Central memory CD8-positive, alpha-beta T cell (primary cell): ENCODE measurements at regions not wholly inside any gene's neighbourhood (a gene's known extent, or its start where the extent isn't known, plus 50 kb on each side); places are given as distances from the start of the nearest gene placed in this dataset.

ENCODE experiments used
- ATAC-seq: fragments of 150-1000 bp; cut with Tn5 transposase; replicated peaks from 2 replicates; pipeline ENCODE4 v1.10.0; 2022; ENCODE audit warnings: mild to moderate bottlenecking, moderate FRiP score, moderate number of reproducible peaks; ENCODE audit not compliant: poor library complexity, severe bottlenecking; ENCODE audit errors: extremely low read depth
- DNase-seq, 2 donors: peaks; one replicate each; pipeline ENCODE4 v3.0.0; 2021; ENCODE audit warnings: low spot score in 2 of 2
- H3K27ac Mint-ChIP-seq: one replicate; pipeline ENCODE4 v1.8.0; 2022; ENCODE audit warnings: low read depth, mild to moderate bottlenecking, moderate library complexity, mixed read lengths
- H3K27me3 Mint-ChIP-seq: one replicate; pipeline ENCODE4 v1.8.0; 2022; ENCODE audit warnings: mixed read lengths
- H3K36me3 Mint-ChIP-seq: one replicate; pipeline ENCODE4 v1.8.0; 2022; ENCODE audit warnings: mild to moderate bottlenecking, moderate library complexity, mixed read lengths; ENCODE audit not compliant: insufficient read depth
- H3K4me1 Mint-ChIP-seq: one replicate; pipeline ENCODE4 v1.8.0; 2022; ENCODE audit warnings: mixed read lengths
- H3K4me3 Mint-ChIP-seq: one replicate; pipeline ENCODE4 v1.8.0; 2022; ENCODE audit warnings: mild to moderate bottlenecking, moderate library complexity, mixed read lengths
- H3K9me3 Mint-ChIP-seq: one replicate; pipeline ENCODE4 v1.8.0; 2022; ENCODE audit warnings: mixed read lengths

DNA sequence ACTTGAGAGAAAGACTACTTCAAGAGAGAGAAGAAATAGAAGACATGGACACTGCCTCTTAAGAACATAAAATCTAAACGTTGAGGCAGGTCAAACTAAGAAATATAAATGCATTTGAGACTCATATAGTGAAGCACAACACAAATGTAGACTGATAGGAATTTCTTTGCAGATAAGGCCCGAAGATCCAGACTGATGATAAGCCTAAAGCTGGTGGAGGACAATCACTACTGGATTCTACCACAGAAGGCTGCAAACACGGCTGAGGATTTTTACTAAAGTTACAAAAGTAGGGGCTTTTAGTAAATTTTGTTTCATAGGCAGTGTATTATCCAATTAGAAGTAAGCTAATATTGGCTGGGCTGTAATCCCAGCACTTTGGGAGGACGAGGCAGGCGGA, 278.3 kb downstream of the RAP2B start:
- Mint-ChIP-seq H3K9me3 (no peaks in the 10 kb centered on the region), H3K27me3 (no peaks in the 10 kb centered on the region), H3K4me1 (peaks cover 10% of the 10 kb centered on the region), H3K36me3 (peaks cover 2% of the 10 kb centered on the region), H3K27ac (no peak overlapping the region), H3K4me3 (no peak overlapping the region)
- DNase-seq (no peak), ATAC-seq (no peak)

DNA sequence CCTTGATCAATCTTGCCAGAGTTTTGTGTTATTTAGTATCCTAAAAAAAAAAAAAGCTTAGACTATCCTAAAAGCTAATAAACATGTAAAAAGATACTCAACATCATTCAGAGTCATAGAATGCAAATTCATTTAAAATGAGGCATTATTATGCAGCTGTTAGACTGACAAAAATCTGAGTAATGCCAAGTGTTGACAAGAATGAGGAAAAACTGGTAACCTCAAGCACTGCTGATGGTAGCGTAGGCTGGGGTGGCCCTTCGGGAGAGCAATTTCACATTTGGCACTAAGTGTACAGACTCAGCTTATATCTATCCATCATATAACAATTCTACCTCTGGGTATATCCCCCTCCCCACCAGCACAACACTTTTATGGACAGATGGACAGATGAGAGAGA, 280.4 kb downstream of the RAP2B start:
- Mint-ChIP-seq H3K27ac (no peak overlapping the region), H3K4me3 (no peak overlapping the region), H3K27me3 (no peaks in the 10 kb centered on the region), H3K9me3 (no peaks in the 10 kb centered on the region), H3K36me3 (peaks cover 2% of the 10 kb centered on the region), H3K4me1 (peaks cover 10% of the 10 kb centered on the region)
- ATAC-seq (no peak), DNase-seq (no peak)

DNA sequence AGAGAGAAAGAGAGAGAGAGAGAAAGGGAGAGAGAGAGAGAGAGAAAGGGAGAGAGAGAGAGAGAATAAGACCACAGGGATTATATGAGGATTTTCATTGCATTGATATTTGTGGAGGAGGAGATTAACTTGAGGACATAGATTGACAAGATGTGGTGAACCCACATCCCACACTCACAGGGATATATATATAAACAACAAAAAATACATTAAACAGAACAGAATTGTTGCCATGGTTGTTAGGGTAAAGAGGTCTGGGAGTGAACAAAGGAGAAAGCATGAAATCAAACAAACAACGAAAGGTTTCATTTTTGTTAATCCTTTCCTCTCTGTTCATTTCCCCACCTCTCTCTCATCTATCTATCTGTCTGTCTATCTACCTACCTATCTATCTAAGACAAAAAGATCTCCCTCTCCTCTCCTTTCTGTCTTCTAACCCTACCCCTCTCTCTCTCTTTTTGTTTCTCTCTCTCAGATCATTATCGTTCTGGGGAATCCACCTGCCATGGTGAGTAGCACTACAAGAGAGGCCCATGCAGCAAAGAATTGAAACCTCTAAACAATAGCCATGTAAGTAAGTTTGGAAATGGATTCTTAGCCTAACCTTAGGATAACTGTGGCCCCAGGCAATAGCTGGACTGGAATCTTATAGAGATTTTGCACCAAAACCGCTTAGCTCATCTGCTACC, 280.9 kb downstream of the RAP2B start:
- H3K36me3 Mint-ChIP-seq: peaks cover 2% of the 10 kb centered on the region
- ATAC-seq (no peak), DNase-seq (no peak)
- peaks cover 9% of the 10 kb centered on the region for H3K4me1 Mint-ChIP-seq
- peak overlapping the region; percentile 0 for H3K27ac Mint-ChIP-seq
- no peak overlapping the region for H3K4me3 Mint-ChIP-seq
- H3K27me3 Mint-ChIP-seq: no peaks in the 10 kb centered on the region
- H3K9me3 Mint-ChIP-seq: no peaks in the 10 kb centered on the region

DNA sequence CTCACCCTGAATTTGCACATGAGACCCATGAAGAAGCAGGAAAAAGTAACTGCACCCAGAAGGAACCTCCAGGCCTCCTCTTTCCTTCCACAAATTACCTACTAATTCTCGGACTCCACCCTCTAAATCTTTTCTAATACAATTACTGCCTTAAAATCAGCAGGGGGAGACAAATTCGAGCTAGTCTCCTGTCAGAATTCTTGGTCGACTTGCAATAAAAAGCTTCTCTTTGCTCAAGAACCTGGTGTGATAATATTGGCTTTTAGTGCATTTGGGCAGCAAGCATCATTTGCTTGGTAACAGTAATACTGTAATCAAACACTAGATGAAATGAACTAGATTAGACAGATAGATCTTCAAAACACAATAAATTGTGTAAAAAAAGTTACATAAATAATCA, 281.9 kb downstream of the RAP2B start:
- no peak overlapping the region for H3K4me3 Mint-ChIP-seq
- peaks cover 6% of the 10 kb centered on the region for H3K4me1 Mint-ChIP-seq
- no peaks in the 10 kb centered on the region for H3K9me3 Mint-ChIP-seq
- H3K36me3 Mint-ChIP-seq: peaks cover 3% of the 10 kb centered on the region
- ATAC-seq: no peak
- no peak for DNase-seq
- no peak overlapping the region for H3K27ac Mint-ChIP-seq
- H3K27me3 Mint-ChIP-seq: no peaks in the 10 kb centered on the region

DNA sequence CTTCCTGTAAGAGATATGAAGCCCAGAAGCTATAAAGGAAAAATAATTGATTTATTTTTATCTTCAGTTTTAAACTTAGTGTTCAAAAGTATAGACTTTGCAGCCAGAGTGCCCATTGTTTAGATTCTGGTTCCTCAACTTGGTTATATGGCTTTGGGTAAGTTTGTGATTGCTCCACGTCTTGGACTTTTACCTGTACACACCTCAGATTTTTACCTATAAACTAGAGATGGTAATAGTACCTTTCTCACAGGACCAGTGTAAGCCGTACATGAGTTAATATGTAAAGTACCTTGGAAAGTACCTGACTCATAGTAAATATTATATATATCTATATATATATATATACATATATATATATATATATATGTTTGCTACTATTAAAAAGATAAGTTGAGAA, 283.8 kb downstream of the RAP2B start:
- H3K27ac Mint-ChIP-seq: no peak overlapping the region
- H3K4me1 Mint-ChIP-seq: peaks cover 6% of the 10 kb centered on the region
- no peak for ATAC-seq
- no peak overlapping the region for H3K4me3 Mint-ChIP-seq
- H3K36me3 Mint-ChIP-seq: peaks cover 2% of the 10 kb centered on the region
- no peaks in the 10 kb centered on the region for H3K9me3 Mint-ChIP-seq
- no peaks in the 10 kb centered on the region for H3K27me3 Mint-ChIP-seq
- DNase-seq: no peak

DNA sequence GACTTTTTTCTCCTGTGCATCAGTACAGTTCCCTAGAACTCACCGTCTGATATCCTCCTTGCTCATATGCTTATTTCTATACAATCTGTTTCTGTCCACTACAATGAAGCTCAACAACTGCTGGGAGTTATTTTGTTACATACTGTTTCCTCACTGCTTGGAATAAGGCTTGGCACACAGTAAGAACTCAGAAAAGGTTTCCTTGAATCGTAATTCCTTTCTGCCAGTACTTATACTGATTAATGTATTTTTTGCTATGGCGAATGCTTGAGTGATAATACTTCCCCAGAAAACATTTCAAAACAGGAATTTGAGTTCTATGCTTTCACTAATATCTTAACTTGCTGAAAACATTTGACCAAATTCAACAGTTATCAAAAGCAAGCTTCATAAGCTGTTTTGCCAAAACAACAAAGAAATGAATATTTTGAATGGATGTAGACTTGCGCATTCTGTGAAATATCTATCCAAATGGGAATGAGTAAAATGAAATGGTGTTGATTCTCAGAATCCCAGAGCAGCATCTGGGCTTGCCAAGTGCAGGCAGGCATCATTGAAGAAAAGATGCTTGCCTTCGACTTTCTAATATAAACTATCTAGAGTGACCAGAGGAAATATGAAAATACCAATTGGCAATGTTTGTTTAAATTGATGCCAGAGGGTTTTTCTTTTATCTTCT, 286.3 kb downstream of the RAP2B start:
- H3K27me3 Mint-ChIP-seq: no peaks in the 10 kb centered on the region
- H3K4me3 Mint-ChIP-seq: no peak overlapping the region
- H3K27ac Mint-ChIP-seq: no peak overlapping the region
- DNase-seq: no peak
- no peak for ATAC-seq
- H3K4me1 Mint-ChIP-seq: peaks cover 9% of the 10 kb centered on the region
- no peaks in the 10 kb centered on the region for H3K9me3 Mint-ChIP-seq
- H3K36me3 Mint-ChIP-seq: peaks cover 2% of the 10 kb centered on the region

DNA sequence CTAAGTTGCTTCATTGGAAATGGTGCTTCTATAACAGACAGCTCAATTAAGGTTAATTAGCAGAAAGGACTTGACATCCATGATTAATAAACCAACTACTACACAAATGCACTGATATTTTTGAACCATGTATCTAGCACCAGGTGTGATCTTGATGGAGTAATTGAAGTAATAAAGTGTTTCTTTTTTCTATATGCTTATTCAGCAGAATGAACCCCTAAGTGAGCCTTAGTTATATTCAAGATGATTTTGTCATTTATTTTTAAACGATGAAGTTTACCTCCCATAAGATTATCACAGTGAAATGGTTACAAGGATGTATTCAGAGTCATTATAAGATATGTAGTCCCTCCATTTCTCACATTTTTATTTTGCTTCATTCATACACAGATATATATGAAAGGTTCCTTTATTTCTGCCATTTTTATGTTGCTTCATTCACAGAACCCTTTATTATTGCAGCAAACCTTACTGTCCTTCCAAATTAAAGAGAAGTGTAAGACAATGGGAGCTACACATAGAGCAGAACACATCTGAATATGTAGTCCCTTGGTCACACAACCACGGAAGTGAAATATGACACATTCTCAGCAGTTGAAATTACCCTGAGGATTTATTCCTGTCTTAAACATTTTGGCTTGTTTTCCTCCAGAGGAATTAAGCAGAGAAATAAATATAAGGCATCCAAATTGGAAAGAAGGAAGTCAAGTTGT, 295.0 kb downstream of the RAP2B start:
- DNase-seq (no peak), ATAC-seq (no peak)
- Mint-ChIP-seq H3K27me3 (no peaks in the 10 kb centered on the region), H3K27ac (no peak overlapping the region), H3K36me3 (no peaks in the 10 kb centered on the region), H3K4me1 (peaks cover 4% of the 10 kb centered on the region), H3K9me3 (no peaks in the 10 kb centered on the region), H3K4me3 (no peak overlapping the region)

DNA sequence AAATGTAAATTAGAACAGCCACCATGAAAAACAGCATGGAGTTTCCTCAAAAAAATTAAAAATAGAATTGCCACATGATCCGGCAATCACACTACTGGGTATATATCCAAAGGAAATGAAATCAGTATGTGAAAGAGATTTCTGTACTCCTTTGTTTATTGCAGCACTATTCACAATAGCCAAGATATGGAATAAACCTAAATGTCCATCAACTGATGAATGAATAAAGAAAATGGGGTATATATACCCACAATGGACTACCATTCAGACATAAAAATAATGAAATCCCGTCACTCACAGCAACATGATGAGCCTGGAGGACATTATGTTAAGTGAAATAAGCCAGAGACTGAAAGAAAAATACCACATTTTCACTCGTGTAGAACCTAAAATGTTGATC, 296.9 kb downstream of the RAP2B start:
- Mint-ChIP-seq H3K4me3 (no peak overlapping the region), H3K36me3 (no peaks in the 10 kb centered on the region), H3K4me1 (peaks cover 12% of the 10 kb centered on the region), H3K27ac (no peak overlapping the region), H3K27me3 (no peaks in the 10 kb centered on the region), H3K9me3 (no peaks in the 10 kb centered on the region)
- no peak for DNase-seq
- no peak for ATAC-seq

DNA sequence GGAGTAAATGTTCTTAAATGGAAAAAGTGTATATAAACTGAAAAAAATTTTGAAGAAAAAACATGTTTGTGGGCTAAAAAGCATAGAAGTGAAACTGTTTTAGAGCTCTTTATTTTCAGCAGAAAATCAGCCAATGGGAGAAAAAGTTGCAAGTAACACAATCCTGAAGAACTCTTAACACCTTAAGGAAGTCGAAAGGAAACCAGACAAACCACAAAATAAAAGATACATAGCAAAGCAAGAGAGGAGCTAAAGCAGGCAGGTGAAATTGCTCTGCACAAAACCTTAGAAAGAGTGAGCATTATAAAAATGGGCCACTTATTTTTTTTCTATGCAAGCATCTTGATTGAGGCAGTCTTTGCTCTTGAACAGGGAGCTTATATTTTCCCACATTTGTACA, 300.5 kb downstream of the RAP2B start:
- Mint-ChIP-seq H3K27me3 (no peaks in the 10 kb centered on the region), H3K9me3 (no peaks in the 10 kb centered on the region), H3K36me3 (no peaks in the 10 kb centered on the region), H3K27ac (no peak overlapping the region), H3K4me1 (peaks cover 19% of the 10 kb centered on the region), H3K4me3 (no peak overlapping the region)
- DNase-seq (no peak), ATAC-seq (no peak)

DNA sequence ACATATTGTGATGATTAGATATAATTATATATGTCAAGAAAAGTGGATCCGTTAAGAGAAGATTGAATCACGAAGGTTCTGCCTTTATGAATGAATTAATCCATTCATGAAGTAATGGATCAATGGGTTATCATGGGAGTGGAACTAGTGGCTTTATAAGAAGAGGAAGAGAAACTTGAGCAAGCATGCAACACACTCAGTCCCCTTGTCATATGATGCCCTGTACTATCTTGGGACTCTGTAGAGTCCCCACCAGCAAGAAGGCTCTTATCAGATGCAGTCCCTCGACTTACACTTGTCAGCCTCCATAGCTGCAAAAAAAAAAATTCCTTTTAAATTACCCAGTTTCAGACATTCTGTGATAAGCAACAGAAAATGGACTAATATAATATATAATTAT, 301.9 kb downstream of the RAP2B start:
- no peaks in the 10 kb centered on the region for H3K9me3 Mint-ChIP-seq
- no peaks in the 10 kb centered on the region for H3K27me3 Mint-ChIP-seq
- H3K36me3 Mint-ChIP-seq: no peaks in the 10 kb centered on the region
- peaks cover 19% of the 10 kb centered on the region for H3K4me1 Mint-ChIP-seq
- DNase-seq: no peak
- H3K4me3 Mint-ChIP-seq: no peak overlapping the region
- no peak for ATAC-seq
- no peak overlapping the region for H3K27ac Mint-ChIP-seq

DNA sequence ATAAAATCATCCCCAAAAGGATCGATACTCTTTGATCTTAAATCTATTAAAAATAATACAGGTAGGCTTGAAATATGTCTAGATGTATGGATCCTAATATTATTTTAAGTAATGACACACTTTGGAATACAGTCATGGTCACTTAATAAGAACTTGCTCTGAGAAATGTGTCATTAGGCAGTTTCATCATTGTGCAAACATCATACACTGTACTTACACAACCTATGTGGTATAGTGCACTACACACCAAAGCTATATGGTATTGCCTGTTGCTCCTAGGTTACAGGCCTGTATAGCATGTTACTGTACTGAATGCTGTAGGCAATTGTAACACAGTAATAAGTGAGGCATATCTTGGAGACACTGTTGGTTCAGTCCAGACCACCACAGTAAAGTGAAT, 307.1 kb downstream of the RAP2B start:
- Mint-ChIP-seq H3K27me3 (no peaks in the 10 kb centered on the region), H3K4me3 (no peak overlapping the region), H3K4me1 (peaks cover 7% of the 10 kb centered on the region), H3K9me3 (no peaks in the 10 kb centered on the region), H3K27ac (no peak overlapping the region), H3K36me3 (no peaks in the 10 kb centered on the region)
- ATAC-seq: no peak
- no peak for DNase-seq

DNA sequence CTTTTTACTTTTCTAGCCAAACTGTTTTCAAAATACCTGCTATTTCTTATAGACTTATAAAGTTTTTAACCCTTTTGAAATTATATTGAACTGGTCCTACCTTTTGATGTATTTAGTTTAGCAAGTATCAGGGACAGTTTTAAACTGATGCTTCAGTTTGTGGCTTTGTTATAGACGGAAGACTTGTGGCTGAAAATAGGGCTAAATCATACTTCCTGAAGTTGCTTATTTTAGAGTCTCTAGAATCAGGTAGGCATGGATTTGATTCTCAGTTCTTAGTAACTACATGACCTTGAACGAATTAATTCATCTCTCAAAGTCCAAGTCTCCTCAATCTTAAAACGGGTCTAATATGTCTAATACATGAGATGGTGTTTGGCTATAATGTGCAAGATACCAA, 322.8 kb downstream of the RAP2B start:
- H3K4me1 Mint-ChIP-seq: peaks cover 5% of the 10 kb centered on the region
- no peaks in the 10 kb centered on the region for H3K9me3 Mint-ChIP-seq
- H3K27me3 Mint-ChIP-seq: no peaks in the 10 kb centered on the region
- H3K27ac Mint-ChIP-seq: no peak overlapping the region
- ATAC-seq (no peak), DNase-seq (no peak)
- H3K36me3 Mint-ChIP-seq: no peaks in the 10 kb centered on the region
- H3K4me3 Mint-ChIP-seq: no peak overlapping the region

DNA sequence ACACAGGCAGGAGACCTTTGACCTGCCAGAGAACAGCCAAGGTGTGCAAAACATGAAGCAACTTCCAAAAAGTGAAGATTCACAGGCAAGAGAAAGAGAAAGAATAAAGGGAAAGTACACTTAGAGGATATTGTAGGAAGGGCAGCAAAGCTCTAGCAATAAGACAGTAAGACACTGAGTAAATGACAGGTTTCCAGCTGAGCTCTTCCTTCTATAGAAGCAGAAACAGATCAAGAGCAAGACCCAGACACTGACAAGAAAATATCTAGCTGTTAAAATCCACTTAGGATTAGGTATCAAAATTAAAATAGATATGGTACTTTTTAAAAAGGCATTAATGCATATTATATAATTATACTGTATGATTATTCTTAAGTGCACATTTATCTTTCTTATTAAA, 333.4 kb downstream of the RAP2B start:
- H3K4me3 Mint-ChIP-seq: no peak overlapping the region
- no peak for ATAC-seq
- no peaks in the 10 kb centered on the region for H3K9me3 Mint-ChIP-seq
- H3K27ac Mint-ChIP-seq: no peak overlapping the region
- no peaks in the 10 kb centered on the region for H3K27me3 Mint-ChIP-seq
- DNase-seq: no peak
- no peaks in the 10 kb centered on the region for H3K4me1 Mint-ChIP-seq
- no peaks in the 10 kb centered on the region for H3K36me3 Mint-ChIP-seq
